Esophagus muscularis mucosa (tissue), 4 donors: ENCODE measurements at regions not wholly inside any gene's neighbourhood (a gene's known extent, or its start where the extent isn't known, plus 50 kb on each side); places are given as distances from the start of the nearest gene placed in this dataset.

Experiments
- DNase-seq: peaks from one replicate; pipeline ENCODE4 v3.0.0-alpha.2; 2017; ENCODE audit errors: extremely low spot score
- H3K27ac ChIP-seq, 4 donors: fragments of 200-600 bp; sonication (generic); replicated peaks in 1 of 4; 1 replicate in 3 of 4; 2 replicates in 1 of 4; pipeline ENCODE4 v1.5.1; 2016 to 2019; ENCODE audit warnings: mild to moderate bottlenecking in 1 of 4
- H3K27me3 ChIP-seq, 4 donors: fragments of 200-600 bp; sonication (generic); one replicate each; pipeline versions ENCODE4 v1.5.1 to v1.6.0; 2016 to 2019
- H3K36me3 ChIP-seq, 4 donors: fragments of 200-600 bp; sonication (generic); one replicate each; pipeline ENCODE4 v1.5.1; 2016 to 2019
- H3K4me1 ChIP-seq, 4 donors: fragments of 200-600 bp; sonication (generic); one replicate each; pipeline ENCODE4 v1.5.1; 2016 to 2019
- H3K4me3 ChIP-seq, 4 donors: fragments of 200-600 bp; sonication (generic); 1 replicate in 2 of 4; 2 replicates in 2 of 4; pipeline ENCODE4 v1.5.1; 2016 to 2019; ENCODE audit warnings: mild to moderate bottlenecking in 4 of 4, moderate library complexity in 1 of 4
- H3K9me3 ChIP-seq, 4 donors: fragments of 200-600 bp; sonication (generic); 1 replicate in 3 of 4; 2 replicates in 1 of 4; pipeline ENCODE4 v1.5.1; 2016 to 2019
- CTCF ChIP-seq, 3 experiments: fragments of 200-600 bp in 2 of 3; fragments of 450-650 bp in 1 of 3; sonication (generic) in 2 of 3; IDR thresholded peaks; one replicate each; pipeline ENCODE4 v1.5.1; 2017 to 2019; ENCODE audit warnings: antibody characterized with exemption in 3 of 3, mild to moderate bottlenecking in 2 of 3, moderate library complexity in 1 of 3
- EP300 ChIP-seq: sonication (generic); formaldehyde crosslinking; IDR thresholded peaks from one replicate; pipeline ENCODE4 v1.6.1; 2017; ENCODE audit warnings: antibody characterized with exemption
- POLR2A ChIP-seq: fragments of 450-650 bp; IDR thresholded peaks from one replicate; pipeline ENCODE4 v1.6.1; 2017; ENCODE audit warnings: antibody characterized with exemption, moderate library complexity, mild to moderate bottlenecking, low read depth
- POLR2AphosphoS5 ChIP-seq, 2 donors: sonication (generic); formaldehyde crosslinking; IDR thresholded peaks; one replicate each; pipeline ENCODE4 v1.6.1; 2017; ENCODE audit warnings: antibody characterized with exemption in 2 of 2
- WGBS: methylation state at CpG from one replicate; pipeline ENCODE4 v1.1.5; 2018; 5-methylcytosine and 5-hydroxymethylcytosine counted together
- intact Hi-C: fragments of 100-400 bp; cut with DNase I; formaldehyde crosslinking; loops from one replicate; pipeline ENCODE4 v1.15.1; 2023

- H3K9me3 ChIP-seq, result peaks cover 0 to 18% (median 9%) of the 10 kb centered on the region in 4 donors
- peak; percentile 64 for DNase-seq
- no peaks in the 10 kb centered on the region for H3K36me3 ChIP-seq
- no peak overlapping the region for H3K27ac ChIP-seq
- intact Hi-C loops, result no loop called here
- H3K4me1 ChIP-seq, result no peaks in the 10 kb centered on the region
- 90% methylated on average over 17 of the region's 17 CpGs for WGBS
- H3K4me3 ChIP-seq, result no peak overlapping the region
- H3K27me3 ChIP-seq, result peaks cover 0 to 28% (median 0%) of the 10 kb centered on the region in 4 donors
- TF ChIP-seq POLR2A (no peak), CTCF (IDR thresholded peaks at IDR 0.05) (no peak), POLR2AphosphoS5 (IDR thresholded peaks at IDR 0.05) (no peak), EP300 (no peak)
These were observed 55.8 kb downstream of the IGF2 start for GRCh38 chr11:2083411-2083810.

- intact Hi-C loops, result no loop called here
These were observed 62.0 kb downstream of the IGF2 start for GRCh38 chr11:2077061-2077802.

GRCh38 chr11:2076441-2076840, 62.7 kb downstream of the IGF2 start:
- intact Hi-C loops, result no loop called here
- peaks cover 0 to 24% (median 0%) of the 10 kb centered on the region in 4 donors for H3K27me3 ChIP-seq
- peaks cover 0 to 7% (median 3%) of the 10 kb centered on the region in 4 donors for H3K4me1 ChIP-seq
- no peak for DNase-seq
- no peak overlapping the region for H3K27ac ChIP-seq
- no peak overlapping the region for H3K4me3 ChIP-seq
- 89% methylated on average over 7 of the region's 7 CpGs for WGBS
- TF ChIP-seq POLR2AphosphoS5 (IDR thresholded peaks at IDR 0.05) (no peak), POLR2A (no peak), EP300 (no peak), CTCF (IDR thresholded peaks at IDR 0.05) (no peak)
- no peaks in the 10 kb centered on the region for H3K36me3 ChIP-seq
- no peaks in the 10 kb centered on the region for H3K9me3 ChIP-seq

More at GRCh38 chr11:2077061-2077802, 62.0 kb downstream of the IGF2 start:
- Histone ChIP-seq H3K4me3 (no peak overlapping the region), H3K9me3 (no peaks in the 10 kb centered on the region), H3K27me3 (peaks cover 0 to 16% (median 0%) of the 10 kb centered on the region in 4 donors), H3K36me3 (no peaks in the 10 kb centered on the region), H3K27ac (no peak overlapping the region), H3K4me1 (peaks cover 0 to 7% (median 3%) of the 10 kb centered on the region in 4 donors)
- DNase-seq, result no peak
- 58% methylated on average over 6 of the region's 6 CpGs for WGBS
- TF ChIP-seq CTCF (IDR thresholded peaks at IDR 0.05) (no peak), POLR2A (no peak), POLR2AphosphoS5 (IDR thresholded peaks at IDR 0.05) (no peak), EP300 (no peak)

GRCh38 chr11:2074266-2074825, 64.8 kb downstream of the IGF2 start:
- intact Hi-C loops, result no loop called here
- H3K9me3 ChIP-seq, result no peaks in the 10 kb centered on the region
- WGBS, result 59% methylated on average over 12 of the region's 12 CpGs
- H3K36me3 ChIP-seq, result no peaks in the 10 kb centered on the region
- H3K4me1 ChIP-seq, result peaks cover 0 to 7% (median 3%) of the 10 kb centered on the region in 4 donors
- H3K4me3 ChIP-seq, result no peak overlapping the region
- no peak overlapping the region for H3K27ac ChIP-seq
- peaks cover 0 to 43% (median 0%) of the 10 kb centered on the region in 4 donors for H3K27me3 ChIP-seq
- DNase-seq, result no peak
- TF ChIP-seq EP300 (no peak), POLR2A (no peak), POLR2AphosphoS5 (IDR thresholded peaks at IDR 0.05) (no peak), CTCF (IDR thresholded peaks at IDR 0.05) (no peak)
